ENCODE measurements at regions not wholly inside any gene's neighbourhood (a gene's known extent, or its start where the extent isn't known, plus 50 kb on each side); places are given as distances from the start of the nearest gene placed in this dataset.

DNA sequence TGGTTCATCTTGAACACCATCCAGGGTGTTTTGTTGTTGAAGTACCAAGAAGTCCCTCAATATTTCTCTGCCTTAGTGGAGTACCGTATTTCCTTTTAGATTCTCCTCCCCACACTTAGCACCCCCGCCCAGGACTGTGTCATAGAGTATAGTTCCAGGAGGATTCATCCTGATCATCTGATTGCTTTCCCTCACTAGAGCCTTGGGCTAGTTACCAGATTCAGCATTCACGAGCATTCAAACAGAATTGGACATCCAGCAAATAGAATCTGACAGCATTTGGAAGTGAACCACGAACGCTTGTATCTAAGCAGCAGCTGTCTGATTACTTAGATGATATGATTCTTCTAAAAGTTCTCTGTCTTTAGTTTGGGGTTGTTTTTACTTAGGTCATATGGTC is 248.1 kb upstream of the TAS2R1 start:
- TF ChIP-seq, protein P1, sequence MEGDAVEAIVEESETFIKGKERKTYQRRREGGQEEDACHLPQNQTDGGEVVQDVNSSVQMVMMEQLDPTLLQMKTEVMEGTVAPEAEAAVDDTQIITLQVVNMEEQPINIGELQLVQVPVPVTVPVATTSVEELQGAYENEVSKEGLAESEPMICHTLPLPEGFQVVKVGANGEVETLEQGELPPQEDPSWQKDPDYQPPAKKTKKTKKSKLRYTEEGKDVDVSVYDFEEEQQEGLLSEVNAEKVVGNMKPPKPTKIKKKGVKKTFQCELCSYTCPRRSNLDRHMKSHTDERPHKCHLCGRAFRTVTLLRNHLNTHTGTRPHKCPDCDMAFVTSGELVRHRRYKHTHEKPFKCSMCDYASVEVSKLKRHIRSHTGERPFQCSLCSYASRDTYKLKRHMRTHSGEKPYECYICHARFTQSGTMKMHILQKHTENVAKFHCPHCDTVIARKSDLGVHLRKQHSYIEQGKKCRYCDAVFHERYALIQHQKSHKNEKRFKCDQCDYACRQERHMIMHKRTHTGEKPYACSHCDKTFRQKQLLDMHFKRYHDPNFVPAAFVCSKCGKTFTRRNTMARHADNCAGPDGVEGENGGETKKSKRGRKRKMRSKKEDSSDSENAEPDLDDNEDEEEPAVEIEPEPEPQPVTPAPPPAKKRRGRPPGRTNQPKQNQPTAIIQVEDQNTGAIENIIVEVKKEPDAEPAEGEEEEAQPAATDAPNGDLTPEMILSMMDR (optimal IDR thresholded peaks at IDR 0.05 in 1 of 3, IDR thresholded peaks at IDR 0.05 in 1 of 3, conservative IDR thresholded peaks at IDR 0.05 in 1 of 3; ENCODE audit: extremely low read depth in 1 of 3, insufficient read depth in 2 of 3, low read length in 3 of 3), result no peak
- no peak for TF ChIP-seq EZH2 (IDR thresholded peaks at IDR 0.05; ENCODE audit: low read length)
